GM12878 (cell line): ENCODE measurements at regions not wholly inside any gene's neighbourhood (a gene's known extent, or its start where the extent isn't known, plus 50 kb on each side); places are given as distances from the start of the nearest gene placed in this dataset.

Source experiments
- ATAC-seq: fragments of 200-7000 bp; cut with Tn5 transposase; 3 replicates; pipeline ENCODE4 v1.9.1; 2020; ENCODE audit warnings: mild to moderate bottlenecking, moderate library complexity
- BruUV-seq: library from RNA; stranded (reverse); fragments of 400-500 nt; replicated peaks from 2 replicates; lab custom pipeline; 2021; lab: Mats Ljungman, UMichigan
- CTCF ChIA-PET: fragments of 300-600 bp; sonication (Branson Sonifier 250); formaldehyde crosslinking; extraction: SDS; loops from one replicate; lab custom pipeline; 2021; ENCODE audit warnings: inconsistent platforms; lab: Yijun Ruan, JAX
- POLR2A ChIA-PET: fragments of 350-600 bp; formaldehyde crosslinking; extraction: SDS; loops from one replicate; lab custom pipeline; 2021; ENCODE audit warnings: inconsistent platforms; lab: Charles Lee
- RAD21 ChIA-PET: fragments of 300-600 bp; sonication (Branson Sonifier 250); formaldehyde crosslinking; loops from one replicate; lab custom pipeline; 2023; ENCODE audit warnings: antibody characterized with exemption; ENCODE audit not compliant: unreplicated experiment; lab: Charles Lee
- SMC1A ChIA-PET: fragments of 300-600 bp; sonication (Branson Sonifier 250); formaldehyde crosslinking; loops from one replicate; lab custom pipeline; 2023; ENCODE audit not compliant: unreplicated experiment, uncharacterized antibody; lab: Charles Lee
- DNase-seq: peaks from one replicate; pipeline ENCODE4 v3.0.0-alpha.2; 2011; ENCODE audit warnings: low read depth, low spot score
- FAIRE-seq: peaks from 3 replicates; lab custom pipeline; 2011; peaks lifted over from hg19 to GRCh38; lab: Jason Lieb, UNC
- H2AFZ ChIP-seq: 2 replicates; pipeline ENCODE4 v1.6.0; 2011; ENCODE audit warnings: low read depth, low read length, control low read depth; ENCODE audit not compliant: control insufficient read depth
- H3K27ac ChIP-seq: 2 replicates; pipeline ENCODE4 v1.5.1; 2011; ENCODE audit warnings: control low read depth; ENCODE audit not compliant: control insufficient read depth, insufficient read depth
- H3K27me3 ChIP-seq, 2 experiments: replicated peaks in 1 of 2; 2 replicates each; pipeline versions ENCODE4 v1.6.0 to v1.6.1; 2011; ENCODE audit warnings: low read length in 1 of 2; ENCODE audit not compliant: control insufficient read depth in 2 of 2, insufficient read depth in 2 of 2
- H3K36me3 ChIP-seq, 2 experiments: 2 replicates each; pipeline ENCODE4 v1.5.1; 2011; ENCODE audit warnings: low read length in 1 of 2; ENCODE audit not compliant: control insufficient read depth in 2 of 2, insufficient read depth in 2 of 2
- H3K4me1 ChIP-seq: 2 replicates; pipeline ENCODE4 v1.6.1; 2011; ENCODE audit warnings: mild to moderate bottlenecking, low read length, moderate library complexity, mixed read lengths; ENCODE audit not compliant: control insufficient read depth, insufficient read depth
- H3K4me2 ChIP-seq: 2 replicates; pipeline ENCODE4 v1.6.0; 2011; ENCODE audit warnings: control low read depth; ENCODE audit not compliant: control insufficient read depth, insufficient read depth
- H3K4me3 ChIP-seq: fragments of 200-600 bp; sonication (generic); 2 replicates; pipeline ENCODE4 v1.5.1; 2016
- H3K79me2 ChIP-seq: 2 replicates; pipeline ENCODE4 v1.6.0; 2011; ENCODE audit warnings: low read length; ENCODE audit not compliant: control insufficient read depth, insufficient read depth
- H3K9ac ChIP-seq: 2 replicates; pipeline ENCODE4 v1.8.0; 2011; ENCODE audit warnings: low read length, control low read depth, mixed read lengths; ENCODE audit not compliant: control insufficient read depth, insufficient read depth
- H3K9me3 ChIP-seq: replicated peaks from 3 replicates; pipeline ENCODE4 v1.5.1; 2011; ENCODE audit warnings: mild to moderate bottlenecking, low read length; ENCODE audit not compliant: control insufficient read depth, insufficient read depth
- H4K20me1 ChIP-seq: 2 replicates; pipeline ENCODE4 v1.6.0; 2011; ENCODE audit not compliant: control insufficient read depth, insufficient read depth
- ESRRA ChIP-seq: IDR thresholded peaks from 2 replicates; pipeline ENCODE4 v1.6.1; 2012; ENCODE audit warnings: mild to moderate bottlenecking, low read length, improper control_type of control experiment
- ETV6 ChIP-seq, 2 experiments: fragments of 450-650 bp in 1 of 2; IDR thresholded peaks in 1 of 2; conservative IDR thresholded peaks in 1 of 2; 2 replicates each; pipeline ENCODE4 v1.6.1; 2014; ENCODE audit warnings: antibody characterized with exemption in 1 of 2, borderline replicate concordance in 1 of 2, low read depth in 1 of 2, mild to moderate bottlenecking in 1 of 2, moderate library complexity in 1 of 2
- IKZF2 ChIP-seq, 2 experiments: fragments of 450-650 bp; IDR thresholded peaks; 2 replicates each; pipeline ENCODE4 v1.6.1; 2017; ENCODE audit warnings: mild to moderate bottlenecking in 2 of 2, moderate library complexity in 2 of 2
- WGBS: methylation state at CpG from one replicate; pipeline ENCODE4 v1.1.6; 2016; ENCODE audit warnings: low lambda C conversion rate; ENCODE audit not compliant: insufficient replicate concordance, insufficient coverage; ENCODE audit errors: missing lambda C conversion rate; 5-methylcytosine and 5-hydroxymethylcytosine counted together
- in situ Hi-C: fragments of 300-500 bp; cut with MboI; formaldehyde crosslinking; loops from 9 replicates; pipeline ENCODE4 v1.14.3; 2018; ENCODE audit warnings: mixed read lengths
- intact Hi-C: fragments of 100-400 bp; cut with micrococcal nuclease; formaldehyde crosslinking; loops from one replicate; pipeline ENCODE4 v1.14.2; 2022; ENCODE audit not compliant: unreplicated experiment
- TF ChIP-seq, protein P1 (sequence below): IDR thresholded peaks from 2 replicates; pipeline ENCODE4 v1.6.1; 2012; ENCODE audit warnings: low read depth, low read length, improper control_type of control experiment

DNA sequence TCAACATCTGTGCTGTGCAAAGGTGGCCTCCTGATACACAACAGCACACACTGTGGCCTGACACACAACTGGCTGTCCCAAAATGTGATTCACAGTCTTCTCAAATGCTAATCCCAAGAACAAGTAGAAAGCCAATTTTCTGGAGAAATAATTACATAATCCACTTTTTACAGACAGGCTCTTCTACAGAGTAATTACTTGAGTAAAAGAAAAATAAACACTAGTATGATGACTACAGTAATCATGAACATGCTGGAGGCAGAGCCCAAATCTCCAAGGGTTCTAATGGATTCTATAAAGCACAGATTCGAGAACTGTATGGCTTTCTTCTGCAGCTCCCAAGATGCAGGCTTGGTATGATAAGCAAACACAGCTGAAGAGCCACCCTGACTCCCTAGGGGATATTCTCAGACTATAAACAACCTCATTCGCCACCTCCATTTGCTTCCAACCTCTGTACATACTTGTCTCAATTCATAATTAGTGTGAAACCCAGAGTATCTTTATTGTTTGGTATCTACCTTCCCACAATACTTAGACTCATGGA, 81.9 kb downstream of the SIPA1L2 start:
- H3K9me3 ChIP-seq: no peaks in the 10 kb centered on the region
- H2AFZ ChIP-seq: no peak overlapping the region
- TF ChIP-seq ETV6 (conservative IDR thresholded peaks at IDR 0.05 in 1 of 2, IDR thresholded peaks at IDR 0.05 in 1 of 2; ENCODE audit: borderline replicate concordance in 1 of 2, low read depth in 1 of 2) (no peak), ESRRA (no peak), IKZF2 (IDR thresholded peaks at IDR 0.05) (no peak)
- TF ChIP-seq, protein P1, sequence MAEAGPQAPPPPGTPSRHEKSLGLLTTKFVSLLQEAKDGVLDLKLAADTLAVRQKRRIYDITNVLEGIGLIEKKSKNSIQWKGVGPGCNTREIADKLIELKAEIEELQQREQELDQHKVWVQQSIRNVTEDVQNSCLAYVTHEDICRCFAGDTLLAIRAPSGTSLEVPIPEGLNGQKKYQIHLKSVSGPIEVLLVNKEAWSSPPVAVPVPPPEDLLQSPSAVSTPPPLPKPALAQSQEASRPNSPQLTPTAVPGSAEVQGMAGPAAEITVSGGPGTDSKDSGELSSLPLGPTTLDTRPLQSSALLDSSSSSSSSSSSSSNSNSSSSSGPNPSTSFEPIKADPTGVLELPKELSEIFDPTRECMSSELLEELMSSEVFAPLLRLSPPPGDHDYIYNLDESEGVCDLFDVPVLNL: no peak
- intact Hi-C loops: no loop called here
- H3K27me3 ChIP-seq: peaks cover 0 to 3% of the 10 kb centered on the region in 2 experiments; a peak in 3 of 4 replicates
- BruUV-seq: no TSS peak
- no peak overlapping the region for H3K4me3 ChIP-seq
- POLR2A ChIA-PET: no interaction called here
- DNase-seq: no peak
- FAIRE-seq: no peak
- CTCF ChIA-PET: no interaction called here
- H3K79me2 ChIP-seq: no peaks in the 10 kb centered on the region
- H3K9ac ChIP-seq: no peak overlapping the region
- ATAC-seq: no peak
- SMC1A ChIA-PET: no interaction called here
- no peak overlapping the region for H3K27ac ChIP-seq
- RAD21 ChIA-PET: no interaction called here
- H3K4me1 ChIP-seq: no peaks in the 10 kb centered on the region
- 0% methylated on average over 2 of the region's 2 CpGs for WGBS
- no peaks in the 10 kb centered on the region for H3K36me3 ChIP-seq
- in situ Hi-C loops: no loop called here
- H4K20me1 ChIP-seq: no peaks in the 10 kb centered on the region
- H3K4me2 ChIP-seq: no peak overlapping the region
